ENCODE measurements at regions not wholly inside any gene's neighbourhood (a gene's known extent, or its start where the extent isn't known, plus 50 kb on each side); places are given as distances from the start of the nearest gene placed in this dataset.

- TF ChIP-seq CTCF (IDR thresholded peaks at IDR 0.05; ENCODE audit: low read depth, low read length) (no peak), EZH2phosphoT487 (IDR thresholded peaks at IDR 0.05; ENCODE audit: low read depth) (no peak)
Measured at GRCh38 chr7:23907012-23907411, 197.0 kb downstream of the STK31 start.
